ENCODE measurements at regions not wholly inside any gene's neighbourhood (a gene's known extent, or its start where the extent isn't known, plus 50 kb on each side); places are given as distances from the start of the nearest gene placed in this dataset.
A peak's percentile ranks its signal among the peaks of the same experiment; 100 is the strongest.

DNA sequence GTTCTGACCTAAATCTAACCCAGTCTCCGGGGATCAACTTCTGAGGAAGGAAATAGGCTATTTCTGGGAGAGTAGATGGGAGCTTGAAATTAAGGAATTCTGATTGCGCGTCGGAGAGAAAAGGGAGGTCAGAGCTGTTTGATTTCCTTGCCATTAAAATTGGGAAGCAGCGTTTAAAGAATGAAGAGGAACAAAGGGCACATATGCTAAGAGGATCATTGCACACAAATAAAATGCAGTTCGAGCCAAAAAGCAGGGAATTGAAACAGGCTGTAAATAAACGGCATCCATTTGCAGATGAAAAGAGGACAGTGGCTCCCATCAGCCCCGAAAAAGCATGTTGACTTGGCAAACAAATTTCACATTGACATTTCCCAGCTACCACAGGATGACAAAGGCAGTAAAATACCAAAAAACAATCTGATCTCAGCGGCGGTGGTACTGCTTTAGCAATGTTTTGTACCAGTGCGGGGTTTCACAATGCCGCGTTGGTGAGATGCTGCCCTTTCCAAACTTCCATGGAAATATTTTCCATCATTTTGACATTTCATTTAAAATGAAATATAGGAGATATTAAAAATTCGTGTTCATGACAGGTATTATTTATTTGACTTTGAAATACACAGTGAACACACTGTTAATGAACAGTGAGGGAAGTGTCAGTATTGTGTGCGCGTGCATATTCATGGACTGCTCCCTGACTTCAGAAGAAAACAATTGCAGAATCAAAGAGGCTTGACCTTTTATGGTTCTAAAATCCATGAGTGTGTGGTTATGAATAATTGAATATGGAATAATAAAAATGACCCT lies 108.8 kb downstream of the SQOR start:
- no peak for DNase-seq

DNA sequence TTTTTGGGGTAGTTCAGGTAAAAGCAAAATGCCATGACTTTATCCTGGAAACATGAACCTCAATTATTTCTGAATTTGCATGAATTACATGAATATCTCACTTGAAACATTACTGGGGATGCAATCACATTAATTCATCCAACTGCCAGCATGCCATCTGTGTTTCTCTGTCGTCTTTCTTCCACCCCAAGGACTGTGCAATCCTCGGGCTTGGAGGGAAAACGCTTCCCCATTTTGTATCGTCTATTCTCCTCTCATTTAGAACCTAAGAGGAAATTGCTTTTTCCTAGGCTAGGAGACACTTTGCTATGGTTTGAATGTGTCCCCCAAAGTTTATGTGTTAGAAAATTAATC lies 109.4 kb downstream of the SQOR start:
- no peak for DNase-seq

DNA sequence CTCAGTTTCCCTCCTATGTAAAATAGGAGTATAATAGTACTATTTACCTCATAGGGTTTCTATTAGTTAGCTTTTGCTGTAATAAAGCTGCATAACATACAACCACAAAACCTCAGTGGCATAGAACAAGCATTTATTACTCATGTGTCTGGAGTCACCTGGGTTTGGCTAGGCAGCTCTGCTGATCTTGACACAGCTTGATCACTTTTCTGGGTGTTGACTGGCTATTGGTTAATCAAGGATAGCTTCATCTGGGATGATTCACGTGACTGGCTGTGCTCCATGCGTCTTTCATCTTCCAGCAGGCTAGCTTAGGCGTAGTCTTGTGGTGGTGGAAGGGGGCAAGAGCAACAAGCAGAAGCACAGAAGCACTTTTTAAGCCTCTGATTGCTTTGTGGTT lies 112.6 kb downstream of the SQOR start:
- no peak for DNase-seq

DNA sequence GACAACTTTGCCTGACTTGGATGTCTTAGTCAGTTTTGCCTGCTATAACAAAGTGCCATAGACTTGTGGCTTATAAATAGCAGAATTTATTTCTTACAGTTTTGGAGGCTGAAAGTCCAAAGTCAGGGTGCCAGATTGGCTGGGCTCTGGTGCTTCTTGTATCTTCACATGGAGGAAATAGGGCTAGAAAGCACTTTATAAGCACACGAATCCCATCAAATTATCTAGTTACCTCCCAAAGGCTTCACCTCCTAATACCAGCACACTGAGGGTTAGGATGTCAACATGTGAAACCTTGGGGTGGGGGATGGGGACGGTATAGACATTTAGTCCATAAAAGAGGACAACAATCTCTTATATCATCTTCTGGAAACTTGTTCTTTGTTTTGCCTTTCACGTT lies 116.8 kb downstream of the SQOR start:
- DNase-seq: no peak

DNA sequence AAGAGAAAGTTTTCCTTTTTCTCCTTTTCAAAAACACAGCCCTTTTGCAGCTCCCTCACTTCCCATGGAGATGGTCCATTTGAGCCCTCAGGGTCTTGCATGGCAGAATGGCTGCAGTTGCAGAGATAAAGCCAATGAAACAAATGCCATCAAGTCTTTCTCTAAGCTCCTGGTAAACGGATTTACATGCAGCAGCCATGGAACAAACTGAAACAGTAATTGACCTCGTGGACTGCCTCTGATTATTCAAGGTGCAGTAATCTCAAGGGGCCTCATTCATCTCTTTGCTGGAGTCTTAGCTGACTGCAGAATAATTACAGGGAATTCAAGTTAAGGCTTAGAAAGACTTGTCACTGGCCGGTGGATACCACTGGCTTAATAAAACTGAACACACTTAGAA lies 125.1 kb downstream of the SQOR start:
- no peak for DNase-seq

DNA sequence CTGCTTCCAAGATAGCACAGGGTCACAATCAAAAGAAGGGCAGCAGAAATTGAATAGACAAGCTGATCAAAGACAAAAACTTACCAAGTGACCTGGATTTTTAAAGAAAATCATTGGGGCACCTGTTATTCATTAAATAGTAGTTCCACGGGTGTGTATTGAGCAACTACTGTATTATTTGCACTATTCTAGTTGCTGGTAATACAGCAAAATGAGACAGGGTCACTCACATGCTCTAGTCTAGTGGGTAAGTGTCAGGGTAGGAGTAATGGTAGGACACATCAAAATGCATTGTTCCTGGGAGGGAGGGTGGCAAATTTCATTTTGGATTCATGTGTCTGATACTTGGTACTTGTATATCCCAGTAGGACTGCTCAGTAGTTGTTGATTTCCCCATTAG lies 127.9 kb downstream of the SQOR start:
- no peak for DNase-seq

DNA sequence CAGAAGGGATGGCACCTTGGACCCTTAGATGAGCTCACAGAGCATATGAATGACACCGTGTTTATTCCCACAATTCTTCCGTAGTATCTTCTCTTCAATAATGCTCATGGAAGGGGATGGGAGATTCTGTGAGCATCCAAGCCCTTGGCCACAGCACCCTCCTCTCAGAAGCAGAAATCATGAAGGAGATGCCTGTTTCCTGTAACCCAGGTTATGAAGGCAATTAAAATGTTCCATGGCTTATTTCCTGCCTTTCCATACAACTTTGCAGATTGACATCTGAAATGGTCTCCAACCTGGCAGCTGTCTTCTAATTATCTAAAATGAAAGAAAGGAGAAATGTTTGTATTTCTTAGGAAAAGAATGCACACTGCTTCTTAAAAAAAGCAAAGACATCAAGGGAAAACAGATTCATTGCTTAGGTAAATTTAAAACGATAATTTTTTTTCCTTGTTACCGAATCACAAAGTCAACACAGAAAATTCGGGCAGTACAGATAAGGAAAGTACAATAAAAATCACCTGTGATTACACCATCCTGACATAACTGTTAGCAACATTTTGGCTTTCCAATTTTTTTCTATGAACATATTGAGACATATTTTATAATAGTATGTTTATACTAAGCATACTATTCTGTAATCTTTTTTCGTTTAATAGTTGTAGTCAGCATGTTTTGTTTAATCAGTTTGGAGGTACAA lies 128.5 kb downstream of the SQOR start:
- no peak for DNase-seq

DNA sequence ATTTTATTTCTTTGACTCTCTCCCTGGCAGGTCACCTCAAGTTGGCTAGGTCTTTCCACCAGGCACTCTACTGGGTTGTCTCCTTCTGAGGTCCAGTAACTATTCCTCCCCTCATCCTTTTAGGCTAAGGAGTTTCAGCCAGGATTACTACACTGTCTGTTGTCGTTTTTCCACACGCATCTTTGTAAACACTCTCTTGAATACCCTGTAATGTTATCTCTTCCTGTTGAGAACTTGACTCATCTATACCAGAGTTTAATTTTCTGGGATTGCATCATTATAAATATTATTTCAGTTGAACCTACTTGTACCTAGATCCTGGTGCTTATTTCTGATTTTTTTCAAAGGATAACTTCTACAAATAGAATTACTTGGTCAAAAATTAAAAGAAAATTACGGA lies 138.3 kb downstream of the SQOR start:
- DNase-seq: no peak

DNA sequence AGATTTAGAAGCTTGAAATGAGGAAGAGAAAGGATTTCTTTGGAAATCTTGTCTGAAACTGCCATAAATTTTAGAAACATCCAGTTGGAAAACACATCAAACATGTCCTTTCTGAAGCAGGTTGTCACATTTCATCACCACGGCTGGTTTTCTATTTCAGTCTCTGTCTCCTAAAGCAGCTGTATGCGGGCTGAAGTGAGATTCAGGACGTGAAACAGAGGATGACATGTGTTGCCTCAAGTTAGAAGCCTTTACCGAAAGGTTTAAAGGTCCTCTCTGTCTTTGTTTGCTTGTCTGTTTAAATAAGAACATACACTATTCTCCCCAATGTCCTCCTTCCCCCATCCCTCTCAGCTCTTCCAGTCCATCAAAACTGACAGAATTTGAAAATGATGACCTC lies 141.9 kb downstream of the SQOR start:
- no peak for DNase-seq

DNA sequence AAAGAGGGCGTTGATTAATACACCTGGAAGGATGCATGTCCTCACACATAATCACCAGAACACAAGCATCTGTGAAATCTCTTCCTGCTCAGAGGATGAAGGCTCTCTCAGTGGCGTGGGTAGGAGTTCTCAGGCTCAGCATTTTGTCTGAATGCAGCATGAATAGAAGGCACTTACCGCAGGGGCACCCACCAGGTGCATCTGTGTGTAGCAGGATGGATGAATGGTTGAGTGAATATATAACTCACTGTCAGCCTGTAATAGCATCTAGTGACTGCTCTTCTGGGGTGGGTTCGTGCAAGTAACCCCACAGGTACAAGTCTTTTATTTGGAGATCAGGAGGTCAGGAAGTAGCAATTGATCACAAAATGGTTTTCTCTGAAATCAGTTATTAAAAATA lies 143.0 kb downstream of the SQOR start:
- no peak for DNase-seq

DNA sequence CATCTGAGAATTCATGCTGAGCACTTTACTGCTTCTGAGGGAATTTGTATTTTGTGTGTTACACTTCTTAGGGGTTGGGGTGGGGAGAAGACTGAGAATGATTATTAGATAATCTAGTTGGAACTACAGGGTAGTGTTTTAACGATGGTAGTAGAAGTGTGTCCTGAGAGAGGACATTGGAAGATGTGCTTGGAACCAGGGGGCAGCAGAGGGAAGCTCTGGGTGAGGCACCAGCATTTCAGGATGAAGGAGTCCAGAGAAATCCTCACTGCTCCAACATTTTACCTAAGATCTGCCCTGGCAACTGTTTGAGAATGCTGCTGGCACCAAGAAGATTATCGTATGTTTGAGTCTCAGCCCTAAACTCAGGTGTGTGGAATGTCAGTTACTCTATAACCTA lies 145.5 kb downstream of the SQOR start:
- DNase-seq: no peak

DNA sequence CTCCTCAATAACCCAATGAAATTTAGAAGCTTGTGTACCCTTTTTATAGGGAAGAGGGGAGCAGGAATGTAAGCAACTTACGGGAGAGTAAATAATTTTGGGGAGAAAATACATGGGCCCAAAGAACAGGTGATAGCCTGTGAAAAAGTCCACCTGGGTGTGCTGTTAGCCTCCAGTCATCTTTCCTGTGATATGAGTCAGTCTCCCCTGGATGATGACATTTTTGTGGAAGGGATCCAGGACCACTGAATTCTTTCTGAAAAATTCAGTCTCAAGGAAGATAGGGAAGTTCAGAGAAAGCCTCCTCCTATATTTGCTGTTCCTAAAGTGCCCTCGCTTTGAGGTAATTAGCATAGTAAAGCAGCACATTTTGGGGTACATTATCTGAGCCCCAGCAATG lies 149.8 kb downstream of the SQOR start:
- DNase-seq: no peak

DNA sequence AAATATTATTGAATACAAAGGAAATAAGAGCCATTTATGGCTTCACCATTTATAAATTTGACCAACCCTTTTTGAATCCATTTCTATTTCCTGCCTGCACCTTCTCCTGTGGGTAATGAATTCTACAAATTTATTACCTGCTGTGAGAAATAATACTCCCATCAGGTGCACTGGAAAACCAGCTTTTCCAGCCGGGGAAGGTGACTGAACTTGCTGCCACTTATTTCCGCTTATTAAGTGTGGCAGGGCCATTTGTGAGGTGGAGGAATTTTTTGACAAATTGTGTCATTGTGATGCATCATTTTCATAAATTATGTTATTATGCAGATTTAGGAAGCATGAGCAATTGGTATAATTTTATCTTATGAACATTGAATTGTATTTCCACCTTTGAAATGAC lies 151.1 kb downstream of the SQOR start:
- no peak for DNase-seq

DNA sequence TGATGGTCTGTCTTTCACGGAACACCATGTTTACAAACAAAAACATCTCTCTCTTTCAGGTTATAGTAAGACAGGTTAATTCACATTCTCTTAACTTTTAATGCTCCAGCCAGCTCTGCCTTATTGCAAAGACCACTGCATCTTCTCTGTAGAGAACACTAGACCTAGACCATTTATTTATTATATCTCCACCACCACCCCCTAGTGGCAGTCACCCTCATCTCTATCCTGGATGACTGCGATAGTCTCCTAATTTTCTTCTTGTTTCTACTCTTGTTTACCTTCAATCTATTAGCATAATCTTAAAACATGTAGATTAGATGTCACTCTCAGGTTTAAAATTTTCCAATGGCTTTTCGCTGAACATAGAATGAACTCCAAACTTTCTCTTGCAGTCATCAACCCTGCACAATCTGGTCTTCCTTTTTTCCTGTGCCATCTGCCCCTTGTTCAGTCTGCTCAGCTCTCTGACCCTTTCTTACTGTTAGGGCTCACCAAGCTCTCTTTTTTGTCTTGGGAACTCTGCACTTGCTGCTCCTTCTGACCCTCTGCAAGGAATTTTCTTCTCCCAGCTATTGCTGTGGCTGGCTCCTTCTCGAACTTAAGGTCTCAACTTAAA lies 155.6 kb downstream of the SQOR start:
- no peak for DNase-seq

DNA sequence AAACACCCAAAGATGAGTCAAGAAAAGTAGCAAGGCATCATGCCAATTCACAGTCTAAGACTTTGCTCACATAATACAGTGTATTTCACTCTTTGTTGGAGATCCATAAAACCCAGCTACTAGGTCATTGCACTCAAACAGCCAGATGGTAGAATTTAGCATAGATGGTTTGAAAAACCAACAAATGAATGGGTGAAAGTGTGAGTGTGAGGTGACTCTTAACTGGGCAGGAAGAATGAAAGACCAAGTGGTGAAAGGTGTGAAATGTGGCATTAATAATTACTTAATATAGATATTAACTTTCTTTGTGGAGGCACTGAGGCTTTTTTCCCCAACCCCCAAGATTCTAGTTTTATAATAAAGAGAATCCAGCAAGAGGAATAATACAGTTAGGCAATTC lies 159.5 kb downstream of the SQOR start:
- no peak for DNase-seq

DNA sequence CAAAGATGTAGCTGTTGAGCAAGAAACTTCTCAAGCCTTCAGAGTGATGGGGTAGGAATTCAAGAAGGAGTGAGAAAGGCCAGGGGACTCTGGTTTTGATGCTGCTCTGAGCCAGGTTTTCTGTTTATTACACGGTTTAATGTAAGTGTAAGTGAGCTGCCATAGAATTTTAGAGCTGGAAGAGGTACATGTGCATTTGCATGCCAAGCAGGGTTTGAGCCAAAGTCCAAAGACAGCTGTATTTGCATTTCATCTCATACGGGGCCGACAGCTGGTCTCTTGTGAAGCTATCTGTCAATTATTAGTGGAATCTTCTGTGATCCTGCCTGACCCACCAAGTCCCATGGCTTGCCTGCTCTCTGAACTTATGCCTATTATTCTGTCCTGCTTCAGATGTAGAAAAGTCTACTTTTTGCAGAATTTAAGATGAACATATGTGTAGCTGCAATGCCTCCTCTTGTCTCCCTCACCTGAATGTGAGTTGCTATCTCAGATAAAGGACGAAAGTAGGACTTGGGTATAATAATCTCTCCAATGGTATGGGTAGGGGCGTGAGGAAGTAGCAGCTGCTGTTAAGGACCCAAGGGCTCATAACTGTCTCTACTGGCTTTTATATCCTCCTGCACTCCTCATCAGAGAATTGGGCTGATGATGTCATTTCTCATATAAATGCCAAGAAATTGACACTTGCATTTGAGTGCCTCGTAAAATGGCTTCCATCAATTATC lies 160.0 kb downstream of the SQOR start:
- DNase-seq: no peak

DNA sequence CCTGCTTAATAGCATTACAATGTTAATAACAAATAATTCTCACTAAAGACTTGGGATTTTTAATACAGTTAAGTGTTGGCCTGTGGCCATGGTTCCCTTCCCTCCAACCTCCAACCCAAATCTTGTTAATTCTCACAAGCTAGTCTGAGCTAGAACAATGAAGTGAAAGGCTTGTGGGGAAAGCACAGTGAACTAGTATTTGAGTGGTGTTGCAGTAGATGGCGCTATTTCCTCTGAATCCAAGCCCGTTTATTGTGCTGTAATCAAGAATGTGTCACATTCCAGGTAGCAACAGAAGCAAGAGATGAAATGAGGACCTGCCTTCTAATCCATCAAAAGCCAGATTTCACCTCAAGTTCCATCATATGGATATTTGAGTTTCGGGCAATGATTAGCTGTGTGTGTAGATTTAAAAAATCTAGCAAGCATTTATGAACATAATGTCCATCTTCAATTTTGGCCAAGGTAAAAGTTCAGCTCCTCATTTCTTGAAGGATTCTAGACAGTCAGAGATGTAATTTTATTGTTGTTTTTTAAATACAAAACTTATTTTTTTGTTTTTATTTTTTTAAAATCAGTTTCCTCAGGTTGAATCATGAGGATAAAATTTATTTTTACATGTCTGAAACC lies 160.7 kb downstream of the SQOR start:
- DNase-seq: peak; percentile 22

DNA sequence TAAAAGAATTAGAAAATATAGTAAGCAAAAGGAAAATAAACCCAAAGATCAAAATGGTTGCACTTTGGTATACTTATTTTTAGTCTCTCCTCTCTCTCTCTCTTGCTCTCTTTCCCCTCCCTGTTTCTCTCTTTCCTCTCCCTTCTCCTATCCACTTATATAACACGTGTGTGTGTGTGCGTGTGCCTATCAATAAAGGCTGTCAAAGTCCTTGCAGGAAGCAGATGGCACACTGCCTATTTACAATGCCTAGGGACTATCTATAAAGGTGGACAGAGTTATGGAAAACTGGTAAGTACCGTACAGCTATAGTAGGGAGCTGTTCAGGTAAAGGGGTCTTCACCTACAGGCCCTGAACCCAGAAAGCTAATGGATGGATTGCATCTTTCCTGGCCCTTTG lies 161.6 kb downstream of the SQOR start:
- DNase-seq: no peak

DNA sequence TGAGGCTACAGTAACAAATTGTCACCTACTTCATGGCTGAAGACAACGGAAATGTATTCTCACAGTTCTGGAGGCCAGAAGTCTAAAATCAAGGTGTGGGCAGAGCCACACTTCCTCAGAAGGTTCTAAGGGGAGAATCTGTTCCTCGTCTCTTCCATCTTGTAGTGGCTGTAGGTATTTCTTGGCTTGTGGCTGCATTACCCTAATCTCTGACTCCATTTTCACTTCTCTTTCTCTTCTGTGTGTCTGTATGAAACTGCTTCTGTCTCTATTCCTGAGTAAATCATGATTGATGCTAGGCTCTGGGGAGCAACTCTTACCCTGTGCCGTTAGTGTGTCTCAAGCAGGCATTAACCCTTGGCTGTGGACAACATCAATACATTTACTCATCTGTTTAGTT lies 164.7 kb downstream of the SQOR start:
- DNase-seq: no peak

DNA sequence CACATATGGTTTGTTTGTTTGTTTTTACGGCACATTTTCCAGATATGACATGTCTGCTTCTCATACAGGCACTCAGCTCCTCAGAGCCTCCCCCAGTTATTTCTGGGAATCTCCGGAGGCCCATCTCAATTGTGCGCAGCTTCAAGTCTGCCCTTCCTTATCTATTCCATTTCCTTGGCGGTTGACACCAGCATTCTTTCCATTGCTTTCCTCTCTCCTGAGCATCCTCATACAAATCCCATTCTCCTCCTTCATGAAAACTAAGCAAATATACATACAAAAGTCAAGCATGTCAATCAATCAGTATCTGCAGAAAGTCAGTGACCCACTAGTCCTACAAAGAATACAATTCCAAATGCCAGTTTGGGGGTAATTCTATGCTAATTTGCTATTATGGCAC lies 166.7 kb downstream of the SQOR start:
- DNase-seq: no peak

DNA sequence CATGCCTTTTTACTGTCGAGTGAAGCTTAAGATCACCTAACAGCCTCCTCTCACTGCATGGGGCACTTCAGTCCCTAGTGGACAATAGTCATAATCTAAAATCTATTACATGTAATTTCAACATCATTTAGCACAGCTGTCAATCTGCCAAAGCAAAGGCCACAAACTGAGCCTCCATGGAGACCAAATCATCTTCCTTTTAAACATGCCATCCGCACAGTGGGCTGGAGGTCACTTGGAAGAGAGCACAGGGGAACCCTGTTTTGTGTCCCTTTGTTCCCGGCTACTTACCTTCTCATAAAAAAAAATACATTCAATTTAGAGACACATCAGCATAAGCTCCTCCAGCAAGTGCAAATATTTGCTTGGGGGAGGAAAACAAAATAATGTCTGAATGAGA lies 167.3 kb downstream of the SQOR start:
- no peak for DNase-seq

DNA sequence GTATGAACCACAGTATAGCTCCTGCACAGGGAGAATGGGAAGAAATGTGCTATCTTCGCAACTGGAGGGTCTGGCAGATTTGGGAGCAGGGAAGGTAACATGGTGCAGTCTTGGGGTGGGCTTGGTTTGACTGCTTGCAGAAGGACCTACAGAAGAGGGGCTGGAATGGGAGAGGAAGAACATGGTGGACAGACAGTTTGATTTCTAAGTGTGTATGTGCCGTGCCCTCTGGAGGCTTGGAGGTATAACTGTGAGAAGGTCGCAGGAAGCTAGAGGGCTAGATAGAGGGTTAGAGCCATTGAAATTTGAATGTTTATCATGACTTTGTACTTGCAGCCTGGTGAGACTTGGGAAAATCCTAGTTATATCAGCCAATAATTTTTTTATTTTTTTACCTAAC lies 169.2 kb downstream of the SQOR start:
- DNase-seq: no peak

DNA sequence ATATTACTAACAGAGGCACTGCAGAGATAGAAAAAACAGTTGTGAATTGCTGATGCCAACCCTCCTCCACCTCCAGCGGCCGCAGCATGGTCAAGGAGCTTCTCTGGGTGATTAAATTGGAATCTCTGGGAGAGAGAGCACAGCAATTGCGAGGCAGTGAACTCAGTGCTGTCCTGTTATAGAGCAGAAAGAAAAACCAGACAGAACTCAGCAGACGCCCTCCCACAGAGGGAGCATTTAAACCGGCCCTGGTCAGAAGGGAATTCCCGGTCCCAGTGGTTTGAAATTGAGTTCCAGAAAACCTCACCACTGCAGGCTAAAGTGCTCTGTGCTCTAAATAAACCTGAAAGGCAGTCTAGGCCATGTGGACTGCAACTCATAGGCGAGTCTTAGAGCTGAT lies 175.4 kb downstream of the SQOR start:
- no peak for DNase-seq

All from NCI-H226 (cell line).